Thyroid gland (tissue), 4 donors: ENCODE measurements at regions not wholly inside any gene's neighbourhood (a gene's known extent, or its start where the extent isn't known, plus 50 kb on each side); places are given as distances from the start of the nearest gene placed in this dataset.
"Not testable (repeated sequence)": the region's sequence is repeated elsewhere in the genome, so short reads cannot be mapped to it uniquely, and the experiment has no call there.

ENCODE experiments used
- POLR2A ChIP-seq, 2 donors: fragments of 450-650 bp; IDR thresholded peaks; one replicate each; pipeline ENCODE4 v1.6.1; 2017; ENCODE audit warnings: antibody characterized with exemption in 2 of 2, mild to moderate bottlenecking in 2 of 2, moderate library complexity in 1 of 2
- TF ChIP-seq, protein P1 (sequence below), 6 experiments: fragments of 200-600 bp in 3 of 6; fragments of 450-650 bp in 3 of 6; sonication (generic) in 3 of 6; IDR thresholded peaks; one replicate each; pipeline ENCODE4 v1.5.1; 2016 to 2019; ENCODE audit warnings: antibody characterized with exemption in 6 of 6, mild to moderate bottlenecking in 2 of 6, inconsistent platforms in 1 of 6, moderate library complexity in 1 of 6

DNA sequence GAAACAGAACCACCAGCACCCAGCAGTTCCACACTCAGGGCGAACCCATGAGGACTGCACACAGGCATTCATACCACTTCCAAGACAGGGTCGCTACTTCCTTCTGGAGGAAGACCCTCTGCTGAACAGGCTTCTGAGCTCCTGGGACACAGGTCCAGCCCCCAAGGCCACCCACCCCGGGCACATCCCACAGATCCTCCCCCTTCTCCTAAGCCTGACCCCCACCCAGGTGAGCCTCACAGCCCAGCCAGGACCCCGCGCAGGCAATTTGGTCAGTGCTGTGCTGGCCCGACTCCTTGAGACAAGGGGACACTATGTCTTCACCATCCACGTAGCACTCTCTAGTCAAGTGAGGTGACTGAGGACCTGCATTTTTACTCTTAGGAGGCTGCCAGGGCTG is 5382.7 kb upstream of the TPTE start:
- TF ChIP-seq, protein P1, sequence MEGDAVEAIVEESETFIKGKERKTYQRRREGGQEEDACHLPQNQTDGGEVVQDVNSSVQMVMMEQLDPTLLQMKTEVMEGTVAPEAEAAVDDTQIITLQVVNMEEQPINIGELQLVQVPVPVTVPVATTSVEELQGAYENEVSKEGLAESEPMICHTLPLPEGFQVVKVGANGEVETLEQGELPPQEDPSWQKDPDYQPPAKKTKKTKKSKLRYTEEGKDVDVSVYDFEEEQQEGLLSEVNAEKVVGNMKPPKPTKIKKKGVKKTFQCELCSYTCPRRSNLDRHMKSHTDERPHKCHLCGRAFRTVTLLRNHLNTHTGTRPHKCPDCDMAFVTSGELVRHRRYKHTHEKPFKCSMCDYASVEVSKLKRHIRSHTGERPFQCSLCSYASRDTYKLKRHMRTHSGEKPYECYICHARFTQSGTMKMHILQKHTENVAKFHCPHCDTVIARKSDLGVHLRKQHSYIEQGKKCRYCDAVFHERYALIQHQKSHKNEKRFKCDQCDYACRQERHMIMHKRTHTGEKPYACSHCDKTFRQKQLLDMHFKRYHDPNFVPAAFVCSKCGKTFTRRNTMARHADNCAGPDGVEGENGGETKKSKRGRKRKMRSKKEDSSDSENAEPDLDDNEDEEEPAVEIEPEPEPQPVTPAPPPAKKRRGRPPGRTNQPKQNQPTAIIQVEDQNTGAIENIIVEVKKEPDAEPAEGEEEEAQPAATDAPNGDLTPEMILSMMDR (IDR thresholded peaks at IDR 0.05), result not testable (repeated sequence)
- not testable (repeated sequence) for TF ChIP-seq POLR2A (IDR thresholded peaks at IDR 0.05)
